Right lung (tissue), 2 donors: ENCODE measurements at regions not wholly inside any gene's neighbourhood (a gene's known extent, or its start where the extent isn't known, plus 50 kb on each side); places are given as distances from the start of the nearest gene placed in this dataset.

Source experiments
- DNase-seq, 2 donors: peaks; one replicate each; pipeline ENCODE4 v3.0.0-alpha.2; 2013

DNA sequence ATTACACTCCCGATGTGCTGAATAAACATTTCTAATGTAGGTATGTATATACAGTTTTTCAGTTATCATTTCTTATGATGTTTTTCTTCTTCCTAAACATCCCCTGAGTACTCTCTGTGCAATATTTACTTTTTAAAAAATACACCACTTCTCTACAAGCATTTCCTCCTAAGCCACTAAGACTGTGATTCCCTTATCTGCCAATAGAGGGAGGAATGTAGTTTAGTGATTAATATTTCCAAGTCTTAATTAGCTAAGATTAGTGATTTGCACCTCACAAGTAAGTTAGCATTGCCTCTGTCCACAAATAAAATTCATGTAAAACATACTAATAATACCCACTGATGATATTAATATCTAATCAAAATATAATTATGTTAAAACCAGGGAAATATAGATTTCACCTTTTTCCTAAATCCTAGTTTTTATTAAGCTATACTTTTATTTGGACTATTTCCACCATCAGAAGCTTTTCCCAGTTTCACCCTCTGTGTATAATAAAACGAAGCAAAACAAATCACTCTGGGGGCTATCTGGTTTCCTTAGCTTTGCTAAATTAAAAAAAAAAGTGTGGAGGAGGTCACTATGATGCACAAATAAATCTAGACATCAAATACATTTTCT, 909.1 kb downstream of the FAT4 start:
- DNase-seq: no peak

GRCh38 chr4:126227428-126227827, 912.7 kb downstream of the FAT4 start:
- no peak for DNase-seq

DNA sequence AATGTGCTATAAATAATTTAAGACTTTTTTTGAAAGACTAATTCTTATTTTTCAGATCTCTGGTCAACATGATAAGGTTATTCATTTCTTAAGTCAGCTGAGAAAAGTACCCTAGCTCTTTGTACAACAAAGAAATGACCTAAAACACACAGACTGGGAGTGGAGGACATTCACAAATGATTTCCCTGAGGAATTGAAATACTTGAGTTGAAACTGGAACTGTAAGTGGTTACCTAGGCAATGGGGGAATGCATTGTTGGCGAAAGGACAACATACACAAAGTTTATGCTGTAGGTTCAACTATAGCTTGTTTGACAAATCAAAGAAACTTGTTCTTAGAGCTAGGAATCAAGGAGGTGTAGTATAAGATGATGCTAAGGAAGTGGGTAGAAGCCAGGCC, 915.5 kb downstream of the FAT4 start:
- DNase-seq: no peak

DNA sequence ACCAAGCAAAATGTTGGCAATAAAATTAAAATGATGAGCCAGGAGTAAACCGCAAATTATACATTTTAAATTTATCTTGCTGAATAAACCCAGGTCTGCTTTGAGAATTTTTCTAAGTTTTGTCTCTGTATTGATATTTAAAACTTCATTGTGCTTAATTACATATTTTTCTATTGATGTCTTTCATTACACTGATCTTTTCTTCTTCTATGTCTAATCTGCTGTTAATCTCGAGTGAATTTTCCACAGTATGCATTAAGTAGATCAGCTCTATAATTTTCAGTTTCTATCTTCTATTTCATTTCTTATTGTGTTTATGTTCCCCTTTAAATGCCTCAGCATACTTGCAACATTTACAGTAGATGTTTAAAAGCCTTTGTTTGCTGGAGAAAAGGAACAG, 918.7 kb downstream of the FAT4 start:
- DNase-seq: no peak

DNA sequence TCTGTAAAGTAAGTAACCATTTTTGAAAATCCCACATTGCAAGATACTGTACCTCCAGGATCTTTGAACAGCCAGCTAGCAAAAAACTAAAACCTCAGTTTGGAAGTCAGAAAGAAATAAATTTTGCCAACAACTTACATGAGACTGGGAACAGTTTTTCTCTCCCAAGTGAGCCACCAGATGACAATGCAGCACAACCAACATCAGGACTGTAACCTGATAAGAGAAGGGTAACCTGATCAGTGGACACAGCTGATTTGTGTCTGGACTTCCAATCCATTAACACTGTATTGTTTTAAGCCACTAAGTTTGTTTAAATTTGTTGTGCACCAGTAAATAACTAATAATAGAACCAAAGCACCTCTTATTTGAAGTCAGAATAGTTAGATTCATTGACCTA, 923.3 kb downstream of the FAT4 start:
- no peak for DNase-seq

GRCh38 chr4:126241634-126242033, 926.9 kb downstream of the FAT4 start:
- no peak for DNase-seq

DNA sequence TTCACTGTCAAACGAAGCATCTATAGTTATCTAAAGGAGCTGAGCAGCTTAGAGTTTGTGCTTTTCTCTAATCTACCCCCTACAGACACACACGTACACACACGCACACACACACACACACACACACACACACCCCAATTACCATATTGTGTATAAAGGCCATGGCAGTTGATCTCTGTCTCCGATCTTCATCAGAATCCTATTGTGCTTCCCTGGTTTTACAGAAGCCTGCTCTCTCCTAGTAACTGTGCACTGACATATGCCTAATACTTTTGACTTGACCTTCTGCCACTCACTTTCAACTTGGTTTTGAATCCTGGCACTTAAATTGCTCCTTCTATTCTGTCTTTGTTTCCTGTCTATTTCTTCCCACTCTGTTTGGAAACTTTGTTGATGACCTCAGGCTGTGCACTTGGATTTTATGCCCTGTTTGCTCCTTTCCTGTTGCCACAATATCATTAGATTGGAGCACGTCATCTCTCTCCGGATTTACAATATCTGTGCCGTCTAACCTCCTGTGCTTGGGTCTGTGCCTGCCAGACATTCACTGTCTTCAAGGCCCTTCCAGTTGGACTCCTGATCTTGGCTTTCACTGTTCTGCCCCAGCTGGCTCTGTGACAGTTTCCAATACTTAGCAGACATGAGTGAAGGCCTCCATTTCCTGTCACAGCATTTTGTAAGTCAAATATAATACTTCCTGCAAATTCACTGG, 928.1 kb downstream of the FAT4 start:
- DNase-seq: peak; percentile 45 to 51

DNA sequence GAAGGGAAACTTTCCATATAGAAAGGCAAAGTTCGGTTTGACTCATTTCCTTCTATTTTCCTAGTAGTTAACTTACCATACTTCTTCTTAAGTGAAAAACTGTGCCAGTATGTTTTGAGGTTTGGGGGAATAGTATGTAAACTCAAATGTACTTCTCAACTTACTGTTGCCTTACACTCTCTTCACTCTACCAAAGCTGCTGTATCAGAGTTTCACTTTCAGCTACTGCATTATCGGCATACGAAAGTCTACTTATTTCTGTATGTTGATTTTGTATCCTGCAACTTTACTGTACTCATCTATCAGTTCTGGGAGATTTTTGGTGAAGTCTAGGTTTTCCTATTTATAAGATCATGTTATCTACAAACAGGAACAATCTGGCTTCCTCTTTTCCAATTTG, 932.7 kb downstream of the FAT4 start:
- no peak for DNase-seq

- no peak for DNase-seq
Measured at GRCh38 chr4:126250006-126250405, 935.3 kb downstream of the FAT4 start.

GRCh38 chr4:126251169-126251568, 936.4 kb downstream of the FAT4 start:
- DNase-seq: no peak

DNA sequence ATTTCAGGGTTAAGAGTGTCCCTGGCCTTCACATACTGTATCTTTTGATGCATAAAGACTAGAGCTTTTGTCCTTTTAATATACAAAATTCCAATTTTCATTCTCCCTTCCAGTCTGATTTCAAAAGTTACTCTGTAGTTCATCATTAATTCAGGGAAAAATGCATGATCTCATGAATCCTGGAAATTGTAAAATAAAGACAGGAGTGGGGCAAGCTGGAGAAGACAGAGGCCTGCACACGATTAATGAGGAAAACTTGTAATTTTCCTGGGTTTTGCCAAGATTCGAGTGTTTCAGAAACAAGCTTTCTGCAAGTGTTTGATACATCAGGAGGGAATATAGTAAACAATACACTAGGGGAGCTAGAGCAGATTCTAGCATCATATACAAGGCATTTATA, 947.9 kb downstream of the FAT4 start:
- no peak for DNase-seq

GRCh38 chr4:126264839-126265238, 950.1 kb downstream of the FAT4 start:
- no peak for DNase-seq

DNA sequence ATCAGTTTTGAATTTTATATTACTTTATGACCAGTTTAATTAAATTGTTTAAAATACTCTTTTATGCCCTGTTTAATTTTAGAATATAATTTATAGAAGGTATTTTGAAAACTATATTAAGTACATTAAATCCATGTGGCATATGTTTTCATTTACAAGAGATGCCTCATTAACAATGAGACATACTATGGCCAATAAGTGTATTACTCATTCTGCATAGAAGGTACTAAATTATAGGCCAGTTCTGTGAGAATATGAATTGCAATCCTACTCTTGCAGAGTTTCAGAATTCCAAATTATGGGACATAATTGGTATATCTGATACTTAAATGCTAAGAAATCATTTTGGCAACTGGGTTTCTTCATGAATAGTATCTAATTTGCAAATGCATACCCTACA, 951.1 kb downstream of the FAT4 start:
- no peak for DNase-seq

DNA sequence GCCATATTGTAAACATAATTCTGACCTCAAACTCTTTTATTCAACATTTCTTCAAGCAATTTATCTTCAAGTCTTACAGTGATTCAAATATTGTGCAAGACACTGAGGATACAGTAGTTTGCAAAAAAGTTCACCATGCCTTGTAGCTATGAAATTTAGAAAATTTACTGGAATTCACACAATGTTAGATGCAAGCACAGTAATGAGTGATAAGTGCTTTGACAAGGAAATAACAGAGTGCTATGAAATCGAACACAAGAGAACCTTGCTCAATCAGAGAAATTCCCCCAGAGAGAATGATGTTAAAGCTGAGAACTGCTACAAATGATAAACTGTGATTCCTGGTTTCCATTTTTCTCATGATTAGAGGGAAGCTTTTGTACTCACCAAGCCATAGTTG, 952.9 kb downstream of the FAT4 start:
- DNase-seq: no peak

DNA sequence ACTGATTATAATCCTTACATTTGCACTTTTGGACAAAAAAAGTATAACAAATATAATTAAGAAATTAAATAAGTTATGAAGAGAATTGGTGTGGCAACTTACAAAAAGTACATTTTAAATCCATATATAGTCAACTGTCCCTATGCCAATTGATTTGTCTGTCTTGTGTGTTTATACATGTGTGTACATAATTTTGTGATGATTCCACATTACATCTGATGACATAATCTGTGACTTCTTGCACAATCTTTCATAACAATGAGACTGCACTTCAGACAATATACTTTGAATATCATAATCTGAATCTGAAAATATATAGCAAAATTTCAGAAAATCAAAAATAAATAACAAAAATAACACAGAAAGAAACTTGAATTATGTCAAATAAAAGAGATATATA, 953.4 kb downstream of the FAT4 start:
- no peak for DNase-seq

GRCh38 chr4:126269106-126269505, 954.4 kb downstream of the FAT4 start:
- DNase-seq: no peak

DNA sequence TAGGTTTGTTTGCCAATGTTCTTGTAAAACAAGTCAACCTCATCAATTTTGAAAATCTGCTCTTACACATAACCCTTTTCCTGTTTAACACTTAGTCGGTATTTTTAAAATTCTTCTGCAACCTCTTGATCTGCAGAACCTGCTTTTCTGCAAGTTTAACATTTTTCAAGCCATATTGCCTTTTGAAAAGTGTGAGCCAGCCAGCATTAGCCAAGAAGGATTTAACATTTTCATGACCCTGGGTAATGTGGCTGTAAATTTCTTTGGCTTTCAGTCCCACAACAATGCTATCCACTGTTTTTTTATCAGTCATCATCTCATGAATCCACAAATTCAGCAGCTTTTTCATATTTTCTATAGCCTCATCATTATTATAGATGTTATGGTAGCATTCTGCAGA, 956.5 kb downstream of the FAT4 start:
- peak; percentile 68 to 75 for DNase-seq

DNA sequence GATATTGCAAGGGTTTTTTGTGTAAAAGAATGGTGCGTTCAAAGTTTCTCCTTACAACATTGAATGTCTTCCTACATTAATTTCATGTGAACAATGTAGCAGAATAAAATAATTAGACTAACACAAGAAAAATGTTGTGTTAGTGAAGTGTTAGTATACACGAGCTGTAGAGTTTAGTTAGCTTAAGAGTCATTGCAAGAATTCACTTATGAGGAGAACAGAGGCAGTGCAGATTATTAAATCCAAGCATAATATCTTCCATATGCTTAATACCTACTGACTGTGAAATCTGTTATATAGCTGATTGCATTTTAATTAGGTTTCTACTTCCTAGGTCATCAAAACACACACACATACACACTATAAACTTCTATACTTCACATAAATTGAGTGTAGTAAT, 959.0 kb downstream of the FAT4 start:
- peak; percentile 38 to 50 for DNase-seq

DNA sequence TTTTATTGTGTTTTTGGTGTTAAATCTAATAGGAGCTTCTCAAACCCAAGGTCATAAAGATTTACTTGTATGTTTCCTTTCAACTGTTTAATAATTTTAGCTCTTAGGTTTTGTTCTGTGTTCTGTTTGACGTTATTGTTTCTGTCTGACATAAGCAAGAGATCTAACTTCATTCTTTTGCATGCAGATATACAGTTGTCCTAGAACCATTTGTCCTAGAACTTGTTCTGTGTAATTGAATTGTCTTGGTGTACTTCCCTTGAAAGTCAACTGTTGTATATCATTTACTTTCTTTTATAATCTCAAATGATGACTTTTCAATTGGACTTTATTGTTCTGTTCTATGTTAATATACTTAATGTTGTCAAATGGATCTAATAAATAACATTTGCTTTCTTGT, 977.1 kb downstream of the FAT4 start:
- no peak for DNase-seq

DNA sequence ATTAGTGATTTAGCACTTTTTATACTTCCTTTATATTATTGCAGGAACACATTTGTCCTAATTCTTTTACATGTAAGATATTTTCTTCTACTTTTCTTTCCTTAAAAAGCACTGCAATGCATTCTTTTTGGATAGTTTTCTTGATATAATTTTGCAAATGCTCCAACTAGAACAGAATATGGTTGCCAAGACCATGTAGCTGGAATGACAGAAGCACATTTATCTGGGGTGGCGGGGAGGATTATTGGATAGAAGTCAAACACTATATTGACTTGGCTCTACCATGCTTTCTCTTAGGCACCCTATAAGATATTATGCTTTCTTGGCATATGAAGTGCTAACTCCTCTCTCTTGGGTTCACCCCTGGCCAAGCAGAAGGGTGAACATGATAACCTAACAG, 983.5 kb downstream of the FAT4 start:
- DNase-seq: no peak

DNA sequence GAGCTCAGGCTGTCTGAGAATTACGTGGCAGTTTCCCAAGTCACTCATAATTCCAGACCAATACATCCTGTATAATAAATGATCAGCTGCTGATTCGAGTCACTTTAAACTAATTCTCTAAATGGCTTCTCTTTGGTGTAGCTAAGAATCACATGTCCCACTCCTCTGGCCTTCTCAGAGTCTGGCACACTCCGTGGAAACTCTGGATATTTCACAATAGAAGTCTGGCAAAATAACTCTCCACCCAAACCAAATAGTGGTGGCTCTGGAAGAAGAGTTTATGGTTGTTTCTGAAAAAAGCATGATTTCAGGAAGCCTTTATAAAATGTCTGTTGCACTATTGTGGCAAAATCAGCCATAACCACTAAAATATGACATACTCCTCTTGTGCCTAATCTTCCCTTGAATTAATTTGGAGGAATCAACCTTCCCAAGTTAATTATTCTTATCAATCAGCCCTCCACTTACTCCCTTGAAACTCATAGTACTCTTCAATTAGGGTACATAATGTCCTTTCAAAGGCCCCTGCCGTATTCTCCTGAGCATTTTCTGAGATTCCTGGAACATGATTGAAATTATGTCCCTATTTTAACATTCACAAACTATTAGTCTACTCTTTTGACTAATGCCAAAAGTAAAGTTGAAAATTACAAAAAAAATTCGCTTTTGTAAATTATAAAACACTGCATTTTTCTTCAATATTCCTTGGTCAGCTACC, 991.6 kb downstream of the FAT4 start:
- no peak for DNase-seq

DNA sequence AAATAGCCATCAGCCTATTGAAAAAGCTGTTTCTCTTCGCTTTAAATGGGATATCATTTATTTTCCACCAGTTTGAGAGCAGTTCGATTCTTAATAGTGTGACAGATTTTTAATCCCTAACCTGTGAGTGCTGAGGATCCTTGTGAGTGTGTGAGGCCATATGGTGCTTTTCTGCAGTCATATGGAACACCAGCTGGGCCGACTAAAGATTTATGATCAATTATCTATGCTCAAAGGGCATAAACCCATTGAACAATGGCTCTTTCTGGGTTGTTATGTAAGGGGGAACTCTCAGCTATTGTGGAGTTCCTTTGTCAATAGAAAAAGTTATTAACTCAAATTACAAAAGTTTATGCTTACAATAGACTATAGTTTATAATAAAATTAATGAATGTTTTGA, 1003.6 kb downstream of the FAT4 start:
- no peak for DNase-seq

- no peak for DNase-seq
Measured at GRCh38 chr4:126328914-126329313, 1014.2 kb downstream of the FAT4 start.
